B cell (primary cell): ENCODE measurements at regions not wholly inside any gene's neighbourhood (a gene's known extent, or its start where the extent isn't known, plus 50 kb on each side); places are given as distances from the start of the nearest gene placed in this dataset.

ENCODE experiments used
- ATAC-seq: fragments of 200-7000 bp; cut with Tn5 transposase; one replicate; pipeline ENCODE4 v1.10.0; 2021; ENCODE audit warnings: low read depth, mild to moderate bottlenecking, moderate number of reproducible peaks, moderate library complexity
- CTCF ChIA-PET: fragments of 350-600 bp; sonication (Branson Sonifier 250); formaldehyde crosslinking; loops from one replicate; lab custom pipeline; 2021; ENCODE audit warnings: antibody characterized with exemption, inconsistent platforms; lab: Charles Lee
- POLR2A ChIA-PET: fragments of 350-600 bp; sonication (Branson Sonifier 250); formaldehyde crosslinking; loops from one replicate; lab custom pipeline; 2021; ENCODE audit warnings: antibody characterized with exemption; lab: Charles Lee
- DNase-seq: peaks from one replicate; pipeline ENCODE4 v3.0.0; 2013
- H2AFZ ChIP-seq: 2 replicates; pipeline ENCODE4 v1.6.1; 2012; ENCODE audit warnings: mild to moderate bottlenecking, low read depth, low read length; ENCODE audit not compliant: insufficient read depth, poor library complexity, severe bottlenecking
- H3K27ac ChIP-seq, 2 donors: 1 replicate in 1 of 2; 2 replicates in 1 of 2; pipeline ENCODE4 v1.5.1; 2012 to 2013; ENCODE audit warnings: low read length in 2 of 2, mild to moderate bottlenecking in 2 of 2, moderate library complexity in 1 of 2
- H3K27me3 ChIP-seq, 4 experiments: fragments of 200-600 bp in 1 of 4; sonication (generic) in 1 of 4; replicated peaks in 1 of 4; 1 replicate in 2 of 4; 2 replicates in 2 of 4; pipeline versions ENCODE4 v1.6.1 to v1.7.0; 2013 to 2016; ENCODE audit warnings: low read length in 3 of 4, mild to moderate bottlenecking in 2 of 4, mixed read lengths in 1 of 4, moderate library complexity in 1 of 4; ENCODE audit not compliant: insufficient read depth in 4 of 4, control insufficient read depth in 3 of 4; ENCODE audit errors: control extremely low read depth in 1 of 4
- H3K36me3 ChIP-seq, 2 experiments: replicated peaks in 1 of 2; 1 replicate in 1 of 2; 2 replicates in 1 of 2; pipeline versions ENCODE4 v1.6.1 to v1.7.1; 2013; ENCODE audit warnings: low read length in 1 of 2; ENCODE audit not compliant: insufficient read depth in 2 of 2, control insufficient read depth in 1 of 2; ENCODE audit errors: control extremely low read depth in 1 of 2, extremely low read depth in 1 of 2
- H3K4me1 ChIP-seq, 2 donors: fragments of 200-600 bp in 1 of 2; sonication (generic) in 1 of 2; 1 replicate in 1 of 2; 2 replicates in 1 of 2; pipeline versions ENCODE4 v1.5.1 to v1.6.1; 2013 to 2017; ENCODE audit warnings: low read length in 2 of 2; ENCODE audit not compliant: control insufficient read depth in 2 of 2, insufficient read depth in 2 of 2
- H3K4me2 ChIP-seq: replicated peaks from 2 replicates; pipeline ENCODE3; 2012; ENCODE audit warnings: mild to moderate bottlenecking, low read depth, low read length; ENCODE audit not compliant: poor library complexity, severe bottlenecking
- H3K4me3 ChIP-seq, 5 experiments: fragments of 200-600 bp in 1 of 5; sonication (generic) in 1 of 5; 1 replicate in 3 of 5; 2 replicates in 2 of 5; pipeline versions ENCODE4 v1.5.1 to v1.7.0; 2011 to 2016; ENCODE audit warnings: low read length in 4 of 5, mild to moderate bottlenecking in 4 of 5, low read depth in 2 of 5, control low read depth in 1 of 5, moderate library complexity in 1 of 5; ENCODE audit not compliant: insufficient read depth in 1 of 5; ENCODE audit errors: control extremely low read depth in 1 of 5, extremely low read depth in 1 of 5
- H3K79me2 ChIP-seq: fragments of 200-600 bp; sonication (generic); one replicate; pipeline ENCODE4 v1.6.0; 2016; ENCODE audit warnings: low read length; ENCODE audit not compliant: control insufficient read depth, insufficient read depth
- H3K9ac ChIP-seq: fragments of 200-600 bp; sonication (generic); 2 replicates; pipeline ENCODE4 v1.6.1; 2017; ENCODE audit warnings: mild to moderate bottlenecking, low read length, moderate library complexity
- H3K9me3 ChIP-seq, 3 donors: one replicate each; pipeline versions ENCODE4 v1.6.1 to v1.7.1; 2013; ENCODE audit warnings: low read length in 2 of 3; ENCODE audit not compliant: control insufficient read depth in 2 of 3, insufficient read depth in 1 of 3; ENCODE audit errors: control extremely low read depth in 1 of 3
- H4K20me1 ChIP-seq: 2 replicates; pipeline ENCODE4 v1.6.0; 2012; ENCODE audit warnings: mild to moderate bottlenecking, low read length; ENCODE audit not compliant: insufficient read depth, control insufficient read depth, poor library complexity, severe bottlenecking
- H3K27ac Mint-ChIP-seq: one replicate; pipeline ENCODE4 v1.8.0; 2021; ENCODE audit warnings: mixed read lengths
- H3K27me3 Mint-ChIP-seq: one replicate; pipeline ENCODE4 v1.8.0; 2021; ENCODE audit warnings: mixed read lengths
- H3K4me1 Mint-ChIP-seq: one replicate; pipeline ENCODE4 v1.8.0; 2021; ENCODE audit warnings: mixed read lengths
- H3K4me3 Mint-ChIP-seq: one replicate; pipeline ENCODE4 v1.8.0; 2021; ENCODE audit warnings: mixed read lengths
- H3K9me3 Mint-ChIP-seq: one replicate; pipeline ENCODE4 v1.8.0; 2022; ENCODE audit warnings: mixed read lengths; ENCODE audit not compliant: insufficient read depth
- CTCF ChIP-seq: fragments of 200-600 bp; IDR thresholded peaks from one replicate; pipeline ENCODE4 v1.8.0; 2022; ENCODE audit warnings: antibody characterized with exemption, mild to moderate bottlenecking
- EZH2 ChIP-seq: IDR thresholded peaks from 2 replicates; pipeline ENCODE4 v1.6.1; 2012; ENCODE audit warnings: borderline replicate concordance, low read depth, mild to moderate bottlenecking, moderate library complexity, low read length; ENCODE audit not compliant: insufficient read depth, poor library complexity, severe bottlenecking
- WGBS: methylation state at CpG from one replicate; pipeline ENCODE4 v1.1.5; 2013; ENCODE audit warnings: missing lambda C conversion rate; ENCODE audit not compliant: insufficient coverage; 5-methylcytosine and 5-hydroxymethylcytosine counted together
- intact Hi-C: fragments of 100-400 bp; cut with micrococcal nuclease; formaldehyde crosslinking; loops from one replicate; pipeline ENCODE4 v1.10.0; 2022

GRCh38 chr6:138569554-138569953 is 70.3 kb upstream of the NHSL1 start:
- no peak overlapping the region for H3K27ac Mint-ChIP-seq
- no peaks in the 10 kb centered on the region for H3K36me3 ChIP-seq
- H3K4me3 Mint-ChIP-seq, result no peak overlapping the region
- H2AFZ ChIP-seq, result no peak overlapping the region
- H4K20me1 ChIP-seq, result no peaks in the 10 kb centered on the region
- H3K27me3 ChIP-seq, result peaks cover 0 to 16% (median 4%) of the 10 kb centered on the region in 4 experiments
- intact Hi-C loops, result no loop called here
- WGBS, result no CpG with 5 or more reads among the region's 2 CpGs
- peaks cover 0 to 3% of the 10 kb centered on the region in 2 donors for H3K4me1 ChIP-seq
- H3K9me3 Mint-ChIP-seq, result no peaks in the 10 kb centered on the region
- no peaks in the 10 kb centered on the region for H3K4me1 Mint-ChIP-seq
- DNase-seq, result no peak
- ATAC-seq, result no peak
- ChIA-PET POLR2A (no interaction called here), CTCF (no interaction called here)
- H3K27me3 Mint-ChIP-seq, result peaks cover 30% of the 10 kb centered on the region
- no peak overlapping the region for H3K4me2 ChIP-seq
- H3K4me3 ChIP-seq, result no peak overlapping the region
- H3K27ac ChIP-seq, result no peak overlapping the region
- no peaks in the 10 kb centered on the region for H3K79me2 ChIP-seq
- no peaks in the 10 kb centered on the region for H3K9me3 ChIP-seq
- TF ChIP-seq EZH2 (no peak), CTCF (no peak)
- H3K9ac ChIP-seq, result no peak overlapping the region

- ChIA-PET CTCF (no interaction called here), POLR2A (no interaction called here)
- WGBS, result 83% methylated on average over 5 of the region's 7 CpGs
- Mint-ChIP-seq H3K4me1 (no peaks in the 10 kb centered on the region), H3K27ac (no peak overlapping the region), H3K27me3 (peaks cover 27% of the 10 kb centered on the region), H3K9me3 (no peaks in the 10 kb centered on the region), H3K4me3 (no peak overlapping the region)
- no peak overlapping the region for H3K27ac ChIP-seq
- H3K4me1 ChIP-seq, result peaks cover 0 to 3% of the 10 kb centered on the region in 2 donors
- no peak for TF ChIP-seq CTCF
- TF ChIP-seq EZH2, result no peak
- DNase-seq (no peak), ATAC-seq (no peak)
- no peak overlapping the region for H2AFZ ChIP-seq
- H3K4me2 ChIP-seq, result no peak overlapping the region
- H3K4me3 ChIP-seq, result no peak overlapping the region
- no peaks in the 10 kb centered on the region for H3K36me3 ChIP-seq
- intact Hi-C loops, result no loop called here
- no peaks in the 10 kb centered on the region for H3K9me3 ChIP-seq
- peaks cover 0 to 16% (median 4%) of the 10 kb centered on the region in 4 experiments for H3K27me3 ChIP-seq
- no peaks in the 10 kb centered on the region for H4K20me1 ChIP-seq
- no peaks in the 10 kb centered on the region for H3K79me2 ChIP-seq
- H3K9ac ChIP-seq, result no peak overlapping the region
Measured at GRCh38 chr6:138569970-138570724, 70.9 kb upstream of the NHSL1 start.
